CD4-positive, alpha-beta T cell (primary cell): ENCODE measurements at regions not wholly inside any gene's neighbourhood (a gene's known extent, or its start where the extent isn't known, plus 50 kb on each side); places are given as distances from the start of the nearest gene placed in this dataset.

Experiments used
- ATAC-seq: fragments of 200-7000 bp; cut with Tn5 transposase; one replicate; pipeline ENCODE4 v1.10.0; 2022; ENCODE audit warnings: mild to moderate bottlenecking; ENCODE audit not compliant: poor library complexity
- CTCF ChIA-PET: fragments of 350-600 bp; sonication (Branson Sonifier 250); formaldehyde crosslinking; loops from one replicate; lab custom pipeline; 2021; ENCODE audit warnings: antibody characterized with exemption, inconsistent platforms; lab: Charles Lee
- POLR2A ChIA-PET: fragments of 350-600 bp; sonication (Branson Sonifier 250); formaldehyde crosslinking; loops from one replicate; lab custom pipeline; 2021; ENCODE audit warnings: antibody characterized with exemption, inconsistent platforms; lab: Charles Lee
- DNase-seq, 14 experiments: peaks; one replicate each; pipeline ENCODE4 v3.0.0-alpha.2; 2013 to 2020; ENCODE audit warnings: mixed read lengths in 2 of 14
- H3K27ac ChIP-seq, 2 donors: one replicate each; pipeline versions ENCODE4 v1.5.1 to v1.7.0; 2013; ENCODE audit warnings: low read length in 2 of 2, low read depth in 1 of 2, mild to moderate bottlenecking in 1 of 2
- H3K27me3 ChIP-seq, 2 experiments: 1 replicate in 1 of 2; 2 replicates in 1 of 2; pipeline versions ENCODE4 v1.6.1 to v1.7.0; 2013; ENCODE audit warnings: low read length in 2 of 2, control low read depth in 1 of 2, mild to moderate bottlenecking in 1 of 2, moderate library complexity in 1 of 2; ENCODE audit not compliant: insufficient read depth in 2 of 2, control insufficient read depth in 1 of 2
- H3K36me3 ChIP-seq: one replicate; pipeline ENCODE4 v1.6.1; 2013; ENCODE audit warnings: low read length, control low read depth; ENCODE audit not compliant: insufficient read depth
- H3K4me1 ChIP-seq: one replicate; pipeline ENCODE4 v1.6.1; 2013; ENCODE audit warnings: low read length, control low read depth; ENCODE audit not compliant: insufficient read depth
- H3K4me3 ChIP-seq: one replicate; pipeline ENCODE4 v1.5.1; 2013; ENCODE audit warnings: mild to moderate bottlenecking, low read length, moderate library complexity
- H3K9me3 ChIP-seq, 2 experiments: 1 replicate in 1 of 2; 2 replicates in 1 of 2; pipeline versions ENCODE4 v1.6.1 to v1.7.0; 2013; ENCODE audit warnings: low read length in 2 of 2, mild to moderate bottlenecking in 2 of 2, control low read depth in 1 of 2, moderate library complexity in 1 of 2; ENCODE audit not compliant: control insufficient read depth in 1 of 2, insufficient read depth in 1 of 2
- H3K27ac Mint-ChIP-seq: one replicate; pipeline ENCODE4 v1.8.0; 2020; ENCODE audit warnings: mixed read lengths
- H3K27me3 Mint-ChIP-seq: one replicate; pipeline ENCODE4 v1.8.0; 2021; ENCODE audit warnings: mixed read lengths
- H3K36me3 Mint-ChIP-seq: one replicate; pipeline ENCODE4 v1.8.0; 2021; ENCODE audit warnings: low read depth, mixed read lengths
- H3K4me1 Mint-ChIP-seq: one replicate; pipeline ENCODE4 v1.8.0; 2021; ENCODE audit warnings: low read depth, mixed read lengths
- H3K4me3 Mint-ChIP-seq: one replicate; pipeline ENCODE4 v1.8.0; 2020; ENCODE audit warnings: mild to moderate bottlenecking, mixed read lengths
- H3K9me3 Mint-ChIP-seq: one replicate; pipeline ENCODE4 v1.8.0; 2020; ENCODE audit warnings: mixed read lengths
- intact Hi-C, 2 experiments: fragments of 100-400 bp; cut with DNase I in 1 of 2; cut with micrococcal nuclease in 1 of 2; formaldehyde crosslinking; loops; one replicate each; pipeline versions ENCODE4 v1.15.1 to v1.9.0; 2023 to 2025; cut with DNase I, micrococcal nuclease
- TF ChIP-seq, protein P1 (sequence below): fragments of 200-600 bp; IDR thresholded peaks from one replicate; pipeline ENCODE4 v1.8.0; 2022; ENCODE audit warnings: antibody characterized with exemption, mild to moderate bottlenecking

DNA sequence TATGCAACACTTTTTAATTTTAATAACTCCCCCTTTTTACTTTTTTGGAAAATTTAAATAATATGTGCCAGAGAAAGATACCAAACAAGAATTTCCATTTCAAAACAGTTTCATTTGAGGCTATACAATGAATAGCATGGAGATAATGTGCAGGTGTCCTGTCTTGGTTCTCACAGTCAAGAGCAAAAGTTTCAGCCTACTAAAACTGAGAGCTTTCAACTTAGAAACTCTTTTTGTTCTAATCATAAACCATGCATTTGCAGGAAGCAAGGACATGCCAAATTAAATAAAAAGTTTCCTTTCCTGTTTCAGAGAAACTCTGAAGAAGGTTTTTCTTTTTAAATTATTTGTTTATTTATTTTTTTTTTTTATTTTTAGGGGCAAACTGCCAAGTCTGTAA lies 1165.6 kb upstream of the SEMA6A start:
- ATAC-seq, result no peak
- no peak overlapping the region for H3K27ac ChIP-seq
- H3K9me3 Mint-ChIP-seq, result peaks cover 2% of the 10 kb centered on the region
- intact Hi-C loops, result no loop called here
- H3K4me1 Mint-ChIP-seq, result no peaks in the 10 kb centered on the region
- H3K4me3 Mint-ChIP-seq, result no peak overlapping the region
- H3K4me3 ChIP-seq, result no peak overlapping the region
- no peaks in the 10 kb centered on the region for H3K9me3 ChIP-seq
- H3K36me3 ChIP-seq, result no peaks in the 10 kb centered on the region
- no peak for DNase-seq
- no peaks in the 10 kb centered on the region for H3K36me3 Mint-ChIP-seq
- no peaks in the 10 kb centered on the region for H3K27me3 ChIP-seq
- no peak overlapping the region for H3K27ac Mint-ChIP-seq
- no peaks in the 10 kb centered on the region for H3K27me3 Mint-ChIP-seq
- ChIA-PET POLR2A (no interaction called here), CTCF (no interaction called here)
- no peaks in the 10 kb centered on the region for H3K4me1 ChIP-seq
- TF ChIP-seq, protein P1, sequence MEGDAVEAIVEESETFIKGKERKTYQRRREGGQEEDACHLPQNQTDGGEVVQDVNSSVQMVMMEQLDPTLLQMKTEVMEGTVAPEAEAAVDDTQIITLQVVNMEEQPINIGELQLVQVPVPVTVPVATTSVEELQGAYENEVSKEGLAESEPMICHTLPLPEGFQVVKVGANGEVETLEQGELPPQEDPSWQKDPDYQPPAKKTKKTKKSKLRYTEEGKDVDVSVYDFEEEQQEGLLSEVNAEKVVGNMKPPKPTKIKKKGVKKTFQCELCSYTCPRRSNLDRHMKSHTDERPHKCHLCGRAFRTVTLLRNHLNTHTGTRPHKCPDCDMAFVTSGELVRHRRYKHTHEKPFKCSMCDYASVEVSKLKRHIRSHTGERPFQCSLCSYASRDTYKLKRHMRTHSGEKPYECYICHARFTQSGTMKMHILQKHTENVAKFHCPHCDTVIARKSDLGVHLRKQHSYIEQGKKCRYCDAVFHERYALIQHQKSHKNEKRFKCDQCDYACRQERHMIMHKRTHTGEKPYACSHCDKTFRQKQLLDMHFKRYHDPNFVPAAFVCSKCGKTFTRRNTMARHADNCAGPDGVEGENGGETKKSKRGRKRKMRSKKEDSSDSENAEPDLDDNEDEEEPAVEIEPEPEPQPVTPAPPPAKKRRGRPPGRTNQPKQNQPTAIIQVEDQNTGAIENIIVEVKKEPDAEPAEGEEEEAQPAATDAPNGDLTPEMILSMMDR, result no peak

DNA sequence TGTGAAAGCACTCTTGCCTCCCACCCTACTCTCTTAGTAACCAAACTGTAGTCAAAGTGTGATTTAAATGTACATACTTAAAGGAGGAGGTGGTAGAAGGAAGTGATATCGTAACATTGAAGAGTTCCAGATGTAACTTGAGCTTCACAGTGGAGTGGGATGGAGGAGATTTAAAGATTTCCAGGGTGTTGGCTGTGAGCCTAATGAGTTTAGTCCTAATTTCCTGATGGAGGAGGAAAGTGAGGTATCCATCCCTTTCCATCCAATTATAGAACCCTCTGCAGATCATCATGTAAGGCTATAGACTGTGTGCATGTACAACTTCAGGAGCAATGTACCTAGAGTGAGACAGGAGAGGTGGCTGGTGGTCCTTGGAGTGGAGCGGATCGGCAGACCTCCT lies 1163.9 kb upstream of the SEMA6A start:
- Mint-ChIP-seq H3K4me1 (no peaks in the 10 kb centered on the region), H3K27ac (no peak overlapping the region), H3K9me3 (peaks cover 2% of the 10 kb centered on the region), H3K27me3 (no peaks in the 10 kb centered on the region), H3K4me3 (no peak overlapping the region), H3K36me3 (no peaks in the 10 kb centered on the region)
- Histone ChIP-seq H3K4me1 (no peaks in the 10 kb centered on the region), H3K36me3 (no peaks in the 10 kb centered on the region), H3K9me3 (no peaks in the 10 kb centered on the region), H3K27me3 (no peaks in the 10 kb centered on the region), H3K27ac (no peak overlapping the region), H3K4me3 (no peak overlapping the region)
- no peak for ATAC-seq
- TF ChIP-seq, protein P1, result no peak
- intact Hi-C loops, result no loop called here
- DNase-seq, result no peak
- ChIA-PET CTCF (no interaction called here), POLR2A (no interaction called here)

DNA sequence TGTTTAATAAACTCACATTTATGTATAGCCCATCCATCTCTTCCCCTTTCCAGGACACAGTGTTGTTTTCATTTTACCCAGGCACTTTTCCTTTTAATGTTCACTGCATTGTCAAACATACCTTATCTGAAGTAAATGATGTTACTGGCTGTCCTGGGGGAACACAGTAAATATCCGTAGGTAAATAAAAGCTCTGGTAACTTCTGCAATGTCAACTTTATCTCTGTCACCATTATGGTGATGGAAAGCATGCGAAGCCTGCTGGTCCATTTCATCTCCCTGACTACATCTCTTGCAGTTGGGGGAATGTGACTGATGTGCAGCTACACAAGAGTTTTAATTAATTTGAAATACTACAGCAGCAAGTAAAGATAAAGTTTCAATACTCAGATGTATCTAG lies 1162.1 kb upstream of the SEMA6A start:
- ChIA-PET CTCF (interaction anchor here (1.1 kb wide), 1 partner anchor 12 kb away, joined by 3 read pairs; no protein-coding TSS in a partner anchor), POLR2A (no interaction called here)
- no peak for DNase-seq
- TF ChIP-seq, protein P1, result no peak
- H3K4me1 Mint-ChIP-seq, result no peaks in the 10 kb centered on the region
- Histone ChIP-seq H3K27me3 (no peaks in the 10 kb centered on the region), H3K9me3 (peaks cover 0 to 5% of the 10 kb centered on the region in 2 experiments), H3K36me3 (no peaks in the 10 kb centered on the region), H3K27ac (no peak overlapping the region), H3K4me3 (no peak overlapping the region), H3K4me1 (no peaks in the 10 kb centered on the region)
- H3K4me3 Mint-ChIP-seq, result no peak overlapping the region
- no peaks in the 10 kb centered on the region for H3K9me3 Mint-ChIP-seq
- H3K27me3 Mint-ChIP-seq, result no peaks in the 10 kb centered on the region
- no peak for ATAC-seq
- H3K27ac Mint-ChIP-seq, result no peak overlapping the region
- no peaks in the 10 kb centered on the region for H3K36me3 Mint-ChIP-seq
- intact Hi-C loops, result no loop called here
